ENCODE measurements at regions not wholly inside any gene's neighbourhood (a gene's known extent, or its start where the extent isn't known, plus 50 kb on each side); places are given as distances from the start of the nearest gene placed in this dataset.

DNA sequence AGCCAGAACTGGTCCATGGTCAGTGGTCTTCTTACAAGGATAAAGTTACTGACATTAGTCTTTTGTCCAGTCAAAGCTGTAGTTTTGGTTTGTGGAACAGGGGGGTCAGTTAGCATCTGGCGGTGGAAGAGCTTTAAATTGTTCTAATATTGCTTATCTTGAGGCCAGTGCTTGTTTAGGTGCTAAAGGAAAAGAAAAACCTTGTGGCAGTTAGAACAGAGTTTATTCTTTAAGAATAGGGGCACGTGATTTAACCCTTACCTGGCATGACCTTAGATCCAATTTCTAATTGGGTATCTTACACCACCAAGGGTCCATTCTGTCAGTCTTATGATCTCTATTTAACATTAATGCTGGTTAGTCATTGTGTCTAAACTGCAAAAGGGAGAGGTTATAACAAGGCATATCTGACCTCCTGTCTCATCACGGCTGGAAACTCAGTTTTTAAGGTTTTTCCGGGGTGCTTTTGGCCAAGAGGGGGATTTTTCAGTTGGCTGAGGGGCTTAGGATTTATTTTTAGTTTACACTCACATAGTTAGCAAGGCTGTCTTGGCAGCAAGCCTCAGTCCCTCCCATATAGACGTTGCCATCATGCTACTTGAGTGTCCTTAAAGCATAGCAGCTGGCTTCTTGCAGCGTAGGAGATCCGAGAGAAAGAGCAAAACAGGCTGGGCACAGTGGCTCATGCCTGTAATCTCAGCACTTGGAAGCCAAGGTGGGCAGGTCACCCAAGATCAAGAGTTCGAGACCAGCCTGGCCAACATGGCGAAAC, 60.1 kb upstream of the FAM89A start:
- TF ChIP-seq CTCF (IDR thresholded peaks at IDR 0.05): no peak
- no peak for TF ChIP-seq POLR2A (IDR thresholded peaks at IDR 0.05)

Measured in Peyer's patch (tissue), 4 donors.